ENCODE measurements at regions not wholly inside any gene's neighbourhood (a gene's known extent, or its start where the extent isn't known, plus 50 kb on each side); places are given as distances from the start of the nearest gene placed in this dataset.

DNA sequence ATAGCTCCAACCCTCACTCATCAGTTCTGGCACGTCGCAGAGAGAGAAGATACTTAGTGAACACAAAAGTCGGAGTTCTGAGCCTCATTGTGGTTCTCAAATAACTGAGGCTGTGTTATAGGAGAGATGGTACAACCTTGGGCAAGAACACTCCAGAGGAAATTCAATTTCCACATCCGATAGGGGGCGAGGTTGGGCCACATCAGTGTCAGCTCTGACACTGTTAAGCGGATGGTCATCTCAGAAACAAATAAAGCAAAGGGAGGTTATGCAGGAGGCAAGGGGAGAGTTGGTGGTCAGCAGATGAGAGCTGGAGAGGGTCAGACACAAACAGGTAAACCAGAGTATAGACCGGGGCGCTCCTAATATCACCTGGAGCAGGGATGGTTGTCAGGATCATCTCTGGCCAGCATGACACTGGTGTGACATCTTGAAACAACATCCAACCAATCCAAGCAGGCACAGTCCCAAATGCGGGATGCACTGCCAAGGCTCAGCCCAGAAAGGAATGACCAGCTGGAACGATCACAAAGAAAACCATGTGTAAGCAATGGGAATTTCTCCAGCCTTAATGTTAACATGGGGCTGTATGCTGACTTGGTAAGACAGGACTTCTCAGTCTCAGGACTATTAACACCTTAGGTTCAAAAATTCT is 331.8 kb downstream of the HACE1 start:
- TF ChIP-seq ZNF121 (CRISPR knock-in tag; IDR thresholded peaks at IDR 0.05) = no peak
- TF ChIP-seq, protein P1, sequence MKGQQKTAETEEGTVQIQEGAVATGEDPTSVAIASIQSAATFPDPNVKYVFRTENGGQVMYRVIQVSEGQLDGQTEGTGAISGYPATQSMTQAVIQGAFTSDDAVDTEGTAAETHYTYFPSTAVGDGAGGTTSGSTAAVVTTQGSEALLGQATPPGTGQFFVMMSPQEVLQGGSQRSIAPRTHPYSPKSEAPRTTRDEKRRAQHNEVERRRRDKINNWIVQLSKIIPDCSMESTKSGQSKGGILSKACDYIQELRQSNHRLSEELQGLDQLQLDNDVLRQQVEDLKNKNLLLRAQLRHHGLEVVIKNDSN (CRISPR knock-in tag; IDR thresholded peaks at IDR 0.05) = no peak
- H3K4me1 Mint-ChIP-seq = peaks cover 20% of the 10 kb centered on the region
- no peak overlapping the region for H3K27ac Mint-ChIP-seq
- no peaks in the 10 kb centered on the region for H3K36me3 Mint-ChIP-seq
- CTCF ChIA-PET = interaction anchor here (0.6 to 1.5 kb wide), 5 partner anchors 9 to 198 kb away, joined by 3 to 5 read pairs (median 4); no protein-coding TSS in a partner anchor
- ATAC-seq (peak; percentile 85), DNase-seq (ENCODE audit: low spot score) (peak; percentile 64)
- no peak overlapping the region for H3K4me3 Mint-ChIP-seq
- POLR2A ChIA-PET = no interaction called here
- H3K9me3 Mint-ChIP-seq = no peaks in the 10 kb centered on the region
- no peaks in the 10 kb centered on the region; the same call in 1 of the 2 replicates for H3K27me3 Mint-ChIP-seq (ENCODE audit: low read depth)

DNA sequence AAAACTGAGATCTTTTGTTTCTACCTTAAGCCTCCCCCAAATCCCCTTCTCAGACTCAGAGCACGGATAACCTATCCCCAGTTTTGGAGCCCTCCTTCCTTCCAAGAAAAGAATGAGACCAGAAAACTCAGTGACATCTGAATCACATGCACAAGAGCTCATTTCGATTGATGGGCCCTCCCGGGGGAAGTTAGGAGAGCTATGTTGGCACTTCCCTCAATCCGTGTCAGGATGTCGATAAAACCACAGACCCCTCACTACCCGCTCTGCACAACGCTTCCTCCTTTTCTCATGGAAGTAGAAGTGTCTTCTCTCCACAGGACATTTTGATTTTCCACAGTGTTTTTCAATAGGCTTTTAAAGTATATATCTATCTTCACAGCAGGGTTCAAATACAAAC is 332.4 kb downstream of the HACE1 start:
- POLR2A ChIA-PET = no interaction called here
- H3K27ac Mint-ChIP-seq = no peak overlapping the region

DNA sequence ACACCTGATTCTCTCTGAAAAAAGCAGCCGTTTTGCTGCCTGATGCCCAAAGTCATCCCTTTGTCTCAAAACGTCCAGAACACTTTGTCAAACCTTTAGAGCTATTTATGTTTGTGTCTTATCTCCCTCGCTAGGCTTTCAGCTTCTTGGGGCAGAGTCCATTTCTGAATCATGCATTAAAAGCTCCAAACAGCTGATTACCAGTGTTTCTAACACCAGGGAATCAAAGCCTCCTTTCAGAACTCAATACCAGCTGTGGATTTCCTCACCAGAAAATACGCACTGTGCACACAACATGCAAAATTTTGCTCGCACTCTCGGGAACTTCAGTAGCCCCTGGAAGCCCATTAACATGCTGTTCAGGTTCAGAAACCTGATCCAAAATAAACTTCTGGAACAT is 333.3 kb downstream of the HACE1 start:
- Mint-ChIP-seq H3K27ac (no peak overlapping the region), H3K36me3 (no peaks in the 10 kb centered on the region), H3K9me3 (no peaks in the 10 kb centered on the region), H3K27me3 (ENCODE audit: low read depth) (no peaks in the 10 kb centered on the region; the same call in 1 of the 2 replicates), H3K4me3 (no peak overlapping the region), H3K4me1 (peaks cover 20% of the 10 kb centered on the region)
- ChIA-PET POLR2A (no interaction called here), CTCF (interaction anchor here (0.5 to 1.5 kb wide), 16 partner anchors 9 to 1833 kb away, joined by 3 to 17 read pairs (median 4); no protein-coding TSS in a partner anchor)
- ATAC-seq (no peak), DNase-seq (ENCODE audit: low spot score) (no peak)
- TF ChIP-seq FOXP1 (CRISPR knock-in tag; IDR thresholded peaks at IDR 0.05; ENCODE audit: borderline replicate concordance) (no peak), FOXK1 (CRISPR knock-in tag; IDR thresholded peaks at IDR 0.05) (no peak), ZBTB21 (CRISPR knock-in tag; IDR thresholded peaks at IDR 0.05; ENCODE audit: borderline replicate concordance) (no peak), JUN (CRISPR knock-in tag; IDR thresholded peaks at IDR 0.05) (no peak), SMAD4 (CRISPR knock-in tag; IDR thresholded peaks at IDR 0.05) (no peak), ESRRA (CRISPR knock-in tag; IDR thresholded peaks at IDR 0.05; ENCODE audit: borderline replicate concordance) (no peak), TP53 (CRISPR knock-in tag; IDR thresholded peaks at IDR 0.05) (no peak), SOX15 (CRISPR knock-in tag; IDR thresholded peaks at IDR 0.05) (no peak), TCF7 (CRISPR knock-in tag; IDR thresholded peaks at IDR 0.05; ENCODE audit: low read depth) (no peak), ZNF423 (CRISPR knock-in tag; IDR thresholded peaks at IDR 0.05) (no peak)
- TF ChIP-seq, protein P2, sequence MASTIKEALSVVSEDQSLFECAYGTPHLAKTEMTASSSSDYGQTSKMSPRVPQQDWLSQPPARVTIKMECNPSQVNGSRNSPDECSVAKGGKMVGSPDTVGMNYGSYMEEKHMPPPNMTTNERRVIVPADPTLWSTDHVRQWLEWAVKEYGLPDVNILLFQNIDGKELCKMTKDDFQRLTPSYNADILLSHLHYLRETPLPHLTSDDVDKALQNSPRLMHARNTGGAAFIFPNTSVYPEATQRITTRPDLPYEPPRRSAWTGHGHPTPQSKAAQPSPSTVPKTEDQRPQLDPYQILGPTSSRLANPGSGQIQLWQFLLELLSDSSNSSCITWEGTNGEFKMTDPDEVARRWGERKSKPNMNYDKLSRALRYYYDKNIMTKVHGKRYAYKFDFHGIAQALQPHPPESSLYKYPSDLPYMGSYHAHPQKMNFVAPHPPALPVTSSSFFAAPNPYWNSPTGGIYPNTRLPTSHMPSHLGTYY (CRISPR knock-in tag; IDR thresholded peaks at IDR 0.05) = no peak
- TF ChIP-seq, protein P3, sequence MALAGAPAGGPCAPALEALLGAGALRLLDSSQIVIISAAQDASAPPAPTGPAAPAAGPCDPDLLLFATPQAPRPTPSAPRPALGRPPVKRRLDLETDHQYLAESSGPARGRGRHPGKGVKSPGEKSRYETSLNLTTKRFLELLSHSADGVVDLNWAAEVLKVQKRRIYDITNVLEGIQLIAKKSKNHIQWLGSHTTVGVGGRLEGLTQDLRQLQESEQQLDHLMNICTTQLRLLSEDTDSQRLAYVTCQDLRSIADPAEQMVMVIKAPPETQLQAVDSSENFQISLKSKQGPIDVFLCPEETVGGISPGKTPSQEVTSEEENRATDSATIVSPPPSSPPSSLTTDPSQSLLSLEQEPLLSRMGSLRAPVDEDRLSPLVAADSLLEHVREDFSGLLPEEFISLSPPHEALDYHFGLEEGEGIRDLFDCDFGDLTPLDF (CRISPR knock-in tag; IDR thresholded peaks at IDR 0.05) = no peak
- TF ChIP-seq, protein P4, sequence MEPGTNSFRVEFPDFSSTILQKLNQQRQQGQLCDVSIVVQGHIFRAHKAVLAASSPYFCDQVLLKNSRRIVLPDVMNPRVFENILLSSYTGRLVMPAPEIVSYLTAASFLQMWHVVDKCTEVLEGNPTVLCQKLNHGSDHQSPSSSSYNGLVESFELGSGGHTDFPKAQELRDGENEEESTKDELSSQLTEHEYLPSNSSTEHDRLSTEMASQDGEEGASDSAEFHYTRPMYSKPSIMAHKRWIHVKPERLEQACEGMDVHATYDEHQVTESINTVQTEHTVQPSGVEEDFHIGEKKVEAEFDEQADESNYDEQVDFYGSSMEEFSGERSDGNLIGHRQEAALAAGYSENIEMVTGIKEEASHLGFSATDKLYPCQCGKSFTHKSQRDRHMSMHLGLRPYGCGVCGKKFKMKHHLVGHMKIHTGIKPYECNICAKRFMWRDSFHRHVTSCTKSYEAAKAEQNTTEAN (CRISPR knock-in tag; IDR thresholded peaks at IDR 0.05) = no peak
- TF ChIP-seq, protein P5, sequence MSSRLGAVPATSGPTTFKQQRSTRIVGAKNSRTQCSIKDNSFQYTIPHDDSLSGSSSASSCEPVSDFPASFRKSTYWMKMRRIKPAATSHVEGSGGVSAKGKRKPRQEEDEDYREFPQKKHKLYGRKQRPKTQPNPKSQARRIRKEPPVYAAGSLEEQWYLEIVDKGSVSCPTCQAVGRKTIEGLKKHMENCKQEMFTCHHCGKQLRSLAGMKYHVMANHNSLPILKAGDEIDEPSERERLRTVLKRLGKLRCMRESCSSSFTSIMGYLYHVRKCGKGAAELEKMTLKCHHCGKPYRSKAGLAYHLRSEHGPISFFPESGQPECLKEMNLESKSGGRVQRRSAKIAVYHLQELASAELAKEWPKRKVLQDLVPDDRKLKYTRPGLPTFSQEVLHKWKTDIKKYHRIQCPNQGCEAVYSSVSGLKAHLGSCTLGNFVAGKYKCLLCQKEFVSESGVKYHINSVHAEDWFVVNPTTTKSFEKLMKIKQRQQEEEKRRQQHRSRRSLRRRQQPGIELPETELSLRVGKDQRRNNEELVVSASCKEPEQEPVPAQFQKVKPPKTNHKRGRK (CRISPR knock-in tag; IDR thresholded peaks at IDR 0.05; ENCODE audit: borderline replicate concordance) = no peak

More for the DNA sequence above, 332.4 kb downstream of the HACE1 start:
- CTCF ChIA-PET = interaction anchor here (0.8 to 1.5 kb wide), 4 partner anchors 9 to 157 kb away, joined by 3 to 5 read pairs (median 4); no protein-coding TSS in a partner anchor
- Mint-ChIP-seq H3K4me3 (no peak overlapping the region), H3K36me3 (no peaks in the 10 kb centered on the region), H3K9me3 (no peaks in the 10 kb centered on the region), H3K4me1 (peaks cover 20% of the 10 kb centered on the region), H3K27me3 (ENCODE audit: low read depth) (no peaks in the 10 kb centered on the region; the same call in 1 of the 2 replicates)
- DNase-seq (ENCODE audit: low spot score) (no peak), ATAC-seq (0 out of 2 replicates have a peak, but pooled peaks have one; percentile 11)
- TF ChIP-seq, protein P6, sequence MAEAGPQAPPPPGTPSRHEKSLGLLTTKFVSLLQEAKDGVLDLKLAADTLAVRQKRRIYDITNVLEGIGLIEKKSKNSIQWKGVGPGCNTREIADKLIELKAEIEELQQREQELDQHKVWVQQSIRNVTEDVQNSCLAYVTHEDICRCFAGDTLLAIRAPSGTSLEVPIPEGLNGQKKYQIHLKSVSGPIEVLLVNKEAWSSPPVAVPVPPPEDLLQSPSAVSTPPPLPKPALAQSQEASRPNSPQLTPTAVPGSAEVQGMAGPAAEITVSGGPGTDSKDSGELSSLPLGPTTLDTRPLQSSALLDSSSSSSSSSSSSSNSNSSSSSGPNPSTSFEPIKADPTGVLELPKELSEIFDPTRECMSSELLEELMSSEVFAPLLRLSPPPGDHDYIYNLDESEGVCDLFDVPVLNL (CRISPR knock-in tag; IDR thresholded peaks at IDR 0.05; ENCODE audit: borderline replicate concordance, low read depth) = no peak
- TF ChIP-seq, protein P7, sequence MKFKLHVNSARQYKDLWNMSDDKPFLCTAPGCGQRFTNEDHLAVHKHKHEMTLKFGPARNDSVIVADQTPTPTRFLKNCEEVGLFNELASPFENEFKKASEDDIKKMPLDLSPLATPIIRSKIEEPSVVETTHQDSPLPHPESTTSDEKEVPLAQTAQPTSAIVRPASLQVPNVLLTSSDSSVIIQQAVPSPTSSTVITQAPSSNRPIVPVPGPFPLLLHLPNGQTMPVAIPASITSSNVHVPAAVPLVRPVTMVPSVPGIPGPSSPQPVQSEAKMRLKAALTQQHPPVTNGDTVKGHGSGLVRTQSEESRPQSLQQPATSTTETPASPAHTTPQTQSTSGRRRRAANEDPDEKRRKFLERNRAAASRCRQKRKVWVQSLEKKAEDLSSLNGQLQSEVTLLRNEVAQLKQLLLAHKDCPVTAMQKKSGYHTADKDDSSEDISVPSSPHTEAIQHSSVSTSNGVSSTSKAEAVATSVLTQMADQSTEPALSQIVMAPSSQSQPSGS (CRISPR knock-in tag; IDR thresholded peaks at IDR 0.05; ENCODE audit: borderline replicate concordance, low read depth) = no peak
- TF ChIP-seq, protein P8, sequence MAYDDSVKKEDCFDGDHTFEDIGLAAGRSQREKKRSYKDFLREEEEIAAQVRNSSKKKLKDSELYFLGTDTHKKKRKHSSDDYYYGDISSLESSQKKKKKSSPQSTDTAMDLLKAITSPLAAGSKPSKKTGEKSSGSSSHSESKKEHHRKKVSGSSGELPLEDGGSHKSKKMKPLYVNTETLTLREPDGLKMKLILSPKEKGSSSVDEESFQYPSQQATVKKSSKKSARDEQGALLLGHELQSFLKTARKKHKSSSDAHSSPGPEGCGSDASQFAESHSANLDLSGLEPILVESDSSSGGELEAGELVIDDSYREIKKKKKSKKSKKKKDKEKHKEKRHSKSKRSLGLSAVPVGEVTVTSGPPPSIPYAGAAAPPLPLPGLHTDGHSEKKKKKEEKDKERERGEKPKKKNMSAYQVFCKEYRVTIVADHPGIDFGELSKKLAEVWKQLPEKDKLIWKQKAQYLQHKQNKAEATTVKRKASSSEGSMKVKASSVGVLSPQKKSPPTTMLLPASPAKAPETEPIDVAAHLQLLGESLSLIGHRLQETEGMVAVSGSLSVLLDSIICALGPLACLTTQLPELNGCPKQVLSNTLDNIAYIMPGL (CRISPR knock-in tag; IDR thresholded peaks at IDR 0.05) = no peak

Measured in WTC11 (cell line).